GM20000 (cell line): ENCODE measurements at regions not wholly inside any gene's neighbourhood (a gene's known extent, or its start where the extent isn't known, plus 50 kb on each side); places are given as distances from the start of the nearest gene placed in this dataset.

Experiments used
- DNase-seq: peaks from one replicate; pipeline ENCODE4 v3.0.0; 2012; ENCODE audit warnings: low spot score
- CTCF ChIP-seq: IDR thresholded peaks from 2 replicates; pipeline ENCODE4 v1.5.1; 2012; ENCODE audit warnings: mild to moderate bottlenecking, control low read depth; ENCODE audit errors: extremely low read depth, missing control alignments

- DNase-seq, result peak; percentile 31
- TF ChIP-seq CTCF, result no peak
Observed at GRCh38 chr14:50037852-50038251, 78.5 kb downstream of the VCPKMT start.

- no peak for TF ChIP-seq CTCF
- DNase-seq, result peak; percentile 76
Observed at GRCh38 chr14:50038398-50039119, 77.8 kb downstream of the VCPKMT start.

GRCh38 chr14:50039120-50039517 is 77.3 kb downstream of the VCPKMT start:
- no peak for TF ChIP-seq CTCF
- no peak for DNase-seq

- DNase-seq, result no peak
- TF ChIP-seq CTCF, result no peak
Observed at GRCh38 chr14:50039734-50040400, 76.5 kb downstream of the VCPKMT start.

GRCh38 chr14:50040401-50040775 is 76.0 kb downstream of the VCPKMT start:
- no peak for TF ChIP-seq CTCF
- DNase-seq, result peak; percentile 41

GRCh38 chr14:50040895-50041465 is 75.4 kb downstream of the VCPKMT start:
- no peak for DNase-seq
- TF ChIP-seq CTCF, result no peak

GRCh38 chr14:50041980-50042379 is 74.4 kb downstream of the VCPKMT start:
- no peak for DNase-seq
- TF ChIP-seq CTCF, result no peak
